Sigmoid colon (tissue), 3 donors: ENCODE measurements at regions not wholly inside any gene's neighbourhood (a gene's known extent, or its start where the extent isn't known, plus 50 kb on each side); places are given as distances from the start of the nearest gene placed in this dataset.
A peak's percentile ranks its signal among the peaks of the same experiment; 100 is the strongest.

ENCODE experiments used
- POLR2A ChIP-seq, 2 donors: fragments of 450-650 bp; IDR thresholded peaks; one replicate each; pipeline ENCODE4 v1.6.1; 2016; ENCODE audit warnings: antibody characterized with exemption in 2 of 2, mild to moderate bottlenecking in 2 of 2, moderate library complexity in 2 of 2
- TF ChIP-seq, protein P1 (sequence below), 4 experiments: fragments of 450-650 bp in 3 of 4; fragments of 200-600 bp in 1 of 4; IDR thresholded peaks; one replicate each; pipeline ENCODE4 v1.5.1; 2016 to 2019; ENCODE audit warnings: antibody characterized with exemption in 4 of 4, mild to moderate bottlenecking in 3 of 4, moderate library complexity in 2 of 4

GRCh38 chr19:30666301-30666803 lies 294.2 kb downstream of the ZNF536 start:
- TF ChIP-seq POLR2A (IDR thresholded peaks at IDR 0.05): no peak
- TF ChIP-seq, protein P1, sequence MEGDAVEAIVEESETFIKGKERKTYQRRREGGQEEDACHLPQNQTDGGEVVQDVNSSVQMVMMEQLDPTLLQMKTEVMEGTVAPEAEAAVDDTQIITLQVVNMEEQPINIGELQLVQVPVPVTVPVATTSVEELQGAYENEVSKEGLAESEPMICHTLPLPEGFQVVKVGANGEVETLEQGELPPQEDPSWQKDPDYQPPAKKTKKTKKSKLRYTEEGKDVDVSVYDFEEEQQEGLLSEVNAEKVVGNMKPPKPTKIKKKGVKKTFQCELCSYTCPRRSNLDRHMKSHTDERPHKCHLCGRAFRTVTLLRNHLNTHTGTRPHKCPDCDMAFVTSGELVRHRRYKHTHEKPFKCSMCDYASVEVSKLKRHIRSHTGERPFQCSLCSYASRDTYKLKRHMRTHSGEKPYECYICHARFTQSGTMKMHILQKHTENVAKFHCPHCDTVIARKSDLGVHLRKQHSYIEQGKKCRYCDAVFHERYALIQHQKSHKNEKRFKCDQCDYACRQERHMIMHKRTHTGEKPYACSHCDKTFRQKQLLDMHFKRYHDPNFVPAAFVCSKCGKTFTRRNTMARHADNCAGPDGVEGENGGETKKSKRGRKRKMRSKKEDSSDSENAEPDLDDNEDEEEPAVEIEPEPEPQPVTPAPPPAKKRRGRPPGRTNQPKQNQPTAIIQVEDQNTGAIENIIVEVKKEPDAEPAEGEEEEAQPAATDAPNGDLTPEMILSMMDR (IDR thresholded peaks at IDR 0.05): peak; percentile 44 to 92 (median 78)
